ENCODE measurements at regions not wholly inside any gene's neighbourhood (a gene's known extent, or its start where the extent isn't known, plus 50 kb on each side); places are given as distances from the start of the nearest gene placed in this dataset.
"Not testable (repeated sequence)": the region's sequence is repeated elsewhere in the genome, so short reads cannot be mapped to it uniquely, and the experiment has no call there.

GRCh38 chr6:68502946-68503345, 132.1 kb upstream of the ADGRB3 start:
- no peak for DNase-seq
- no peak overlapping the region for H3K4me3 Mint-ChIP-seq
- no peak overlapping the region for H3K27ac Mint-ChIP-seq
- H3K36me3 Mint-ChIP-seq (ENCODE audit: low read depth): no peaks in the 10 kb centered on the region
- H3K4me1 Mint-ChIP-seq (ENCODE audit: low read depth): no peaks in the 10 kb centered on the region
- no peak for TF ChIP-seq CTCF (IDR thresholded peaks at IDR 0.05)
- no peaks in the 10 kb centered on the region for H3K27me3 Mint-ChIP-seq (ENCODE audit: insufficient read depth)
- peaks cover 32% of the 10 kb centered on the region for H3K9me3 Mint-ChIP-seq

GRCh38 chr6:68497927-68498326, 137.2 kb upstream of the ADGRB3 start:
- DNase-seq: no peak
- H3K27ac Mint-ChIP-seq: no peak overlapping the region
- no peaks in the 10 kb centered on the region for H3K27me3 Mint-ChIP-seq (ENCODE audit: insufficient read depth)
- H3K9me3 Mint-ChIP-seq: peaks cover 29% of the 10 kb centered on the region
- H3K4me1 Mint-ChIP-seq (ENCODE audit: low read depth): no peaks in the 10 kb centered on the region
- no peak for TF ChIP-seq CTCF (IDR thresholded peaks at IDR 0.05)
- H3K36me3 Mint-ChIP-seq (ENCODE audit: low read depth): no peaks in the 10 kb centered on the region
- no peak overlapping the region for H3K4me3 Mint-ChIP-seq

GRCh38 chr6:68494880-68495279, 140.2 kb upstream of the ADGRB3 start:
- not testable (repeated sequence) for H3K36me3 Mint-ChIP-seq (ENCODE audit: low read depth); H3K4me3 Mint-ChIP-seq; H3K27ac Mint-ChIP-seq; H3K4me1 Mint-ChIP-seq (ENCODE audit: low read depth); DNase-seq; H3K27me3 Mint-ChIP-seq (ENCODE audit: insufficient read depth)
- peaks cover 23% of the 10 kb centered on the region for H3K9me3 Mint-ChIP-seq

GRCh38 chr6:68476611-68477010, 158.5 kb upstream of the ADGRB3 start:
- no peak overlapping the region for H3K4me3 Mint-ChIP-seq

GRCh38 chr6:68473433-68474210, 161.5 kb upstream of the ADGRB3 start:
- no peak for TF ChIP-seq CTCF (IDR thresholded peaks at IDR 0.05)
- Mint-ChIP-seq H3K4me1 (ENCODE audit: low read depth) (no peaks in the 10 kb centered on the region), H3K27ac (no peak overlapping the region), H3K4me3 (no peak overlapping the region), H3K9me3 (peaks cover 18% of the 10 kb centered on the region), H3K36me3 (ENCODE audit: low read depth) (no peaks in the 10 kb centered on the region), H3K27me3 (ENCODE audit: insufficient read depth) (no peaks in the 10 kb centered on the region; the same call in 1 of the 2 replicates)
- DNase-seq: no peak

More at GRCh38 chr6:68476611-68477010, 158.5 kb upstream of the ADGRB3 start:
- no peak for DNase-seq
- Mint-ChIP-seq H3K27ac (no peak overlapping the region), H3K4me1 (ENCODE audit: low read depth) (no peaks in the 10 kb centered on the region), H3K9me3 (peaks cover 13% of the 10 kb centered on the region), H3K36me3 (ENCODE audit: low read depth) (no peaks in the 10 kb centered on the region), H3K27me3 (ENCODE audit: insufficient read depth) (no peaks in the 10 kb centered on the region)
- TF ChIP-seq CTCF (IDR thresholded peaks at IDR 0.05): no peak

GRCh38 chr6:68468244-68468884, 166.7 kb upstream of the ADGRB3 start:
- Mint-ChIP-seq H3K27ac (no peak overlapping the region), H3K27me3 (ENCODE audit: insufficient read depth) (no peaks in the 10 kb centered on the region; the same call in 1 of the 2 replicates), H3K4me3 (no peak overlapping the region), H3K9me3 (peaks cover 21% of the 10 kb centered on the region), H3K36me3 (ENCODE audit: low read depth) (no peaks in the 10 kb centered on the region), H3K4me1 (ENCODE audit: low read depth) (no peaks in the 10 kb centered on the region)
- TF ChIP-seq CTCF (IDR thresholded peaks at IDR 0.05): no peak; the same call in 1 of the 2 replicates
- DNase-seq: no peak
